Smooth muscle cell (in vitro differentiated cells): ENCODE measurements at regions not wholly inside any gene's neighbourhood (a gene's known extent, or its start where the extent isn't known, plus 50 kb on each side); places are given as distances from the start of the nearest gene placed in this dataset.

Experiments
- DNase-seq: peaks from one replicate; lab custom pipeline; 2025; ENCODE audit not compliant: unreplicated experiment; lab: John Stamatoyannopoulos, UW
- H2AFZ ChIP-seq: fragments of 200-600 bp; sonication (generic); 2 replicates; pipeline ENCODE4 v1.6.0; 2016; ENCODE audit warnings: antibody characterized with exemption, low read depth, mild to moderate bottlenecking
- H3F3A ChIP-seq: fragments of 200-600 bp; sonication (generic); 2 replicates; pipeline ENCODE4 v1.6.0; 2017; ENCODE audit warnings: antibody characterized with exemption, low read depth
- H3K27ac ChIP-seq: fragments of 200-600 bp; sonication (generic); 2 replicates; pipeline ENCODE4 v1.5.1; 2016; ENCODE audit warnings: low read depth, mild to moderate bottlenecking
- H3K27me3 ChIP-seq: fragments of 200-600 bp; sonication (generic); 2 replicates; pipeline ENCODE4 v1.6.1; 2016; ENCODE audit warnings: low read depth, mild to moderate bottlenecking
- H3K36me3 ChIP-seq: fragments of 200-600 bp; sonication (generic); 2 replicates; pipeline ENCODE4 v1.5.1; 2016; ENCODE audit warnings: low read depth
- H3K4me1 ChIP-seq: fragments of 200-600 bp; sonication (generic); 2 replicates; pipeline ENCODE4 v1.5.1; 2016; ENCODE audit warnings: low read depth
- H3K4me2 ChIP-seq: fragments of 200-600 bp; sonication (generic); 2 replicates; pipeline ENCODE4 v1.6.0; 2016; ENCODE audit warnings: mild to moderate bottlenecking
- H3K4me3 ChIP-seq: fragments of 200-600 bp; sonication (generic); 2 replicates; pipeline ENCODE4 v1.5.1; 2016; ENCODE audit warnings: mild to moderate bottlenecking
- H3K79me2 ChIP-seq: fragments of 200-600 bp; sonication (generic); 2 replicates; pipeline ENCODE4 v1.6.0; 2016; ENCODE audit warnings: low read depth, mild to moderate bottlenecking
- H3K9ac ChIP-seq: fragments of 200-600 bp; sonication (generic); 2 replicates; pipeline ENCODE4 v1.6.0; 2016; ENCODE audit warnings: low read depth
- H3K9me3 ChIP-seq: fragments of 200-600 bp; sonication (generic); replicated peaks from 2 replicates; pipeline ENCODE4 v1.5.1; 2016; ENCODE audit warnings: low read depth
- H4K20me1 ChIP-seq: fragments of 200-600 bp; sonication (generic); 2 replicates; pipeline ENCODE4 v1.6.0; 2016; ENCODE audit warnings: low read depth
- WGBS: methylation state at CpG from one replicate; pipeline ENCODE4 v1.1.7; 2016; ENCODE audit warnings: low lambda C conversion rate; 5-methylcytosine and 5-hydroxymethylcytosine counted together
- TF ChIP-seq, protein P1 (sequence below): fragments of 200-600 bp; sonication (generic); IDR thresholded peaks from 2 replicates; pipeline ENCODE4 v1.5.1; 2017; ENCODE audit warnings: borderline replicate concordance, mild to moderate bottlenecking, antibody characterized with exemption; ENCODE audit not compliant: insufficient read depth, poor library complexity, severe bottlenecking

DNA sequence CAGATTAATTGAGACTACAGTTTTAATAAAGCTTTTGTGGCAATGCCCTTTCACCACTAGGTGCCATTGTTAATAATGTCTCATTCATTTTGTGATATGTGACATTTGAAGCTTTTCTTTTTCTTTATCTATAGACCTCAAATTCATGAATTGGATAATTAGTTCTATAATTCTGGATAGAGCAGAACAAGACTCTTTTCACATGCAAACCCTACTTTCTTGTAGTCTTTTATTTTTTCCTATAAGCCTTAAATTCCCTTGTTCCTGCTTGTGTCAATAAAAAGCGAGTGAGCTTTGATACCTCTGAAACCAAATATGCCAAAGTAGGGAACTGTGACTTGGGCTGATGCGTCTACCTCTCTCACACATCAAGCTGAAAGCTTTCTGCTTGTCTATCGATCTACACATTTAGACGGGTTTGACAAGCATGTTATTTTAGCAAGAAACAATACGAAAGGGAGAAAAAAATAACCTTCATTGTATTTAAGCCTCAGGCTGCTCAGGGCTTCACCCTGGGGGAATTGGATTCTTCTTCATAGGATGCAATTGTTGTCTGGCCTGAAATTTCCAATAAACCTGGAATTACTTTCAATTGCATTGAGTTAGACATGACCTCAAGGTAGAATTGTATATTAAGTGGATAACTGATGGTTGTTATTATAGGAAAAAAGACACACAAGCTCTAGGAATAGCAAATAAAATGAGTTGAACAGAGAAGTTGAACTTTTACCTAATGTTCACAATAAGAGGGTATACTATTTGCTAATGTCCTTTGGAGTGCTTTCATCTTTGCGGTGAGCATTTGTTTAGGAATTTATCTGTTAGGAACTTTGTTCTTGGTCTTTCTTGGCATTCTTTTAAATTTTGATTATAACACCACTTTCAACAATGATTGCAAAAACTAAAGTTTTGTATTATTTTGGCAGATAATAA lies 1150.2 kb upstream of the PCDH9 start:
- TF ChIP-seq, protein P1, sequence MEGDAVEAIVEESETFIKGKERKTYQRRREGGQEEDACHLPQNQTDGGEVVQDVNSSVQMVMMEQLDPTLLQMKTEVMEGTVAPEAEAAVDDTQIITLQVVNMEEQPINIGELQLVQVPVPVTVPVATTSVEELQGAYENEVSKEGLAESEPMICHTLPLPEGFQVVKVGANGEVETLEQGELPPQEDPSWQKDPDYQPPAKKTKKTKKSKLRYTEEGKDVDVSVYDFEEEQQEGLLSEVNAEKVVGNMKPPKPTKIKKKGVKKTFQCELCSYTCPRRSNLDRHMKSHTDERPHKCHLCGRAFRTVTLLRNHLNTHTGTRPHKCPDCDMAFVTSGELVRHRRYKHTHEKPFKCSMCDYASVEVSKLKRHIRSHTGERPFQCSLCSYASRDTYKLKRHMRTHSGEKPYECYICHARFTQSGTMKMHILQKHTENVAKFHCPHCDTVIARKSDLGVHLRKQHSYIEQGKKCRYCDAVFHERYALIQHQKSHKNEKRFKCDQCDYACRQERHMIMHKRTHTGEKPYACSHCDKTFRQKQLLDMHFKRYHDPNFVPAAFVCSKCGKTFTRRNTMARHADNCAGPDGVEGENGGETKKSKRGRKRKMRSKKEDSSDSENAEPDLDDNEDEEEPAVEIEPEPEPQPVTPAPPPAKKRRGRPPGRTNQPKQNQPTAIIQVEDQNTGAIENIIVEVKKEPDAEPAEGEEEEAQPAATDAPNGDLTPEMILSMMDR: no peak
- Histone ChIP-seq H3K4me3 (no peak overlapping the region), H2AFZ (no peak overlapping the region), H3K9ac (no peak overlapping the region), H4K20me1 (no peaks in the 10 kb centered on the region), H3K9me3 (no peaks in the 10 kb centered on the region), H3K4me2 (no peak overlapping the region), H3F3A (no peaks in the 10 kb centered on the region), H3K27me3 (no peaks in the 10 kb centered on the region), H3K4me1 (no peaks in the 10 kb centered on the region), H3K27ac (no peak overlapping the region), H3K36me3 (no peaks in the 10 kb centered on the region), H3K79me2 (no peaks in the 10 kb centered on the region)
- no peak for DNase-seq
- WGBS: 88% methylated on average over 6 of the region's 6 CpGs

DNA sequence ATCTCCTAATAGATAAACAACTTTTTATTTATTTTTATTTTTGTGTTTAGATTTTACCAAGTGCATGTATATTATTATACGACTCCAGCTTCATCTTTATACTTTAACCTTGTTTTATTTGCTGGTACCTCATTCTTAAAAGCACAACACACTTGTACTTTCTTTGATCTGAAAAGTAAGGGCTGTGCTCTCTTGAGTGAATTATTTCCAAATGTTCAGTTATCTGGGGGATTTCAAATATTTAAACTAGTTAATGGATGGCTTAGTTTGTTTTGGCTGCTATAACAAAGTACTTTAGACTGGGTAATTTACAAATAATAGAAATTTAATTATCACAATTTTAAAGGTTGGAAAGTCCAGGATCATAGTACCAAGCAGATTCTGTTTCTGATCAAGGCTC lies 1148.2 kb upstream of the PCDH9 start:
- Histone ChIP-seq H3K9ac (no peak overlapping the region), H3F3A (no peaks in the 10 kb centered on the region), H3K27ac (no peak overlapping the region), H3K9me3 (no peaks in the 10 kb centered on the region), H3K4me3 (no peak overlapping the region), H3K79me2 (no peaks in the 10 kb centered on the region), H3K36me3 (no peaks in the 10 kb centered on the region), H3K4me1 (no peaks in the 10 kb centered on the region), H3K4me2 (no peak overlapping the region), H2AFZ (no peak overlapping the region), H4K20me1 (no peaks in the 10 kb centered on the region), H3K27me3 (no peaks in the 10 kb centered on the region)
- DNase-seq: no peak
- TF ChIP-seq, protein P1: no peak
- WGBS: 97% methylated on average over 1 of the region's 1 CpG

DNA sequence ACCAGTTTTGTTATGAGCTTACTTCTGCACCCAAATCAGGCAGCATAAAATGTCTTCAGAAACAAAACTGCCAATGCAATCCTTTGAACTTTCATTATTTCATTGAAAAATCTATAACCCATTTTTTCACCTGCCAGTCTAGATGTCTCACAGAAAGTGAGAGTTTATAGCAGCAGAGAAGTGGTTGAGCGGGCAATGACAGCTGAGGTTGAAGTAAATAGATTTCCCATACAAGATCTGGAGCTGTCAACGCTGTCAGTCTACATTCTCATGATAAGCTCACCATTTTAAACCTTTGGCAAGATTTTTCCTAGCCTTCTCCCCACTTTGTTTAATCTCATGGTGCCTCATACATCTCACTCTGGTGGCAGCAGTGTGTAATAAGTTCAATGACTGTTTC lies 1144.9 kb upstream of the PCDH9 start:
- H3K4me1 ChIP-seq: no peaks in the 10 kb centered on the region
- H3K27me3 ChIP-seq: no peaks in the 10 kb centered on the region
- H3K4me2 ChIP-seq: no peak overlapping the region
- no peak for DNase-seq
- H3K9ac ChIP-seq: no peak overlapping the region
- no peaks in the 10 kb centered on the region for H3K79me2 ChIP-seq
- no peaks in the 10 kb centered on the region for H4K20me1 ChIP-seq
- 91% methylated on average over 2 of the region's 2 CpGs for WGBS
- H2AFZ ChIP-seq: no peak overlapping the region
- no peaks in the 10 kb centered on the region for H3F3A ChIP-seq
- TF ChIP-seq, protein P1: no peak
- no peaks in the 10 kb centered on the region for H3K9me3 ChIP-seq
- H3K27ac ChIP-seq: no peak overlapping the region
- no peaks in the 10 kb centered on the region for H3K36me3 ChIP-seq
- no peak overlapping the region for H3K4me3 ChIP-seq

DNA sequence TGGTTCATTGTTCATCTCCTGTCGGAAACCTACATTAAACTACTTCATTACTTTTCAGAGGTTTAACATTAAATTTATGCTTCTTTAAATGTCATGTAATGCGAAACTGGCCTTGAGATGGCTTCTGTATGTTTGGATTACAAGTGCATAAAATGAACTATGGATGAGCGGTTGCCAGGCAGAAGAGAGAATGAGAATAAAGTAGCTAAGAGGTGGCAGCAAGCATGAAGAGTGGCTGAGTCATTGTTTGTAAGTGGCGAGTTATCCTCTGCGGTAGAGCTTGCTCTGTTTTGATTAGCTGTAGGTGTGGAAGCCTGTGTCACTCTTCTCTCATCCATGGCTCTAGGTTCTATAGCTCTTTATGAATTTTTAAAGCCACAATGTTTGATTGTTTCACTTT lies 1139.6 kb upstream of the PCDH9 start:
- Histone ChIP-seq H3K36me3 (no peaks in the 10 kb centered on the region), H3K79me2 (no peaks in the 10 kb centered on the region)
- WGBS: 71% methylated on average over 5 of the region's 5 CpGs

More for the DNA sequence above, 1139.6 kb upstream of the PCDH9 start:
- H3K27me3 ChIP-seq: no peaks in the 10 kb centered on the region
- H3K4me1 ChIP-seq: no peaks in the 10 kb centered on the region
- no peak overlapping the region for H2AFZ ChIP-seq
- H3K9me3 ChIP-seq: no peaks in the 10 kb centered on the region
- H4K20me1 ChIP-seq: no peaks in the 10 kb centered on the region
- DNase-seq: no peak
- no peak overlapping the region for H3K27ac ChIP-seq
- TF ChIP-seq, protein P1: no peak
- no peak overlapping the region for H3K4me2 ChIP-seq
- no peak overlapping the region for H3K9ac ChIP-seq
- no peak overlapping the region for H3K4me3 ChIP-seq
- H3F3A ChIP-seq: no peaks in the 10 kb centered on the region
